WTC11 (cell line): ENCODE measurements at regions not wholly inside any gene's neighbourhood (a gene's known extent, or its start where the extent isn't known, plus 50 kb on each side); places are given as distances from the start of the nearest gene placed in this dataset.

Source experiments
- ATAC-seq: fragments of 200-7000 bp; cut with Tn5 transposase; 2 replicates; pipeline ENCODE4 v1.10.0; 2021; ENCODE audit warnings: mild to moderate bottlenecking, moderate library complexity
- CTCF ChIA-PET: fragments of 300-600 bp; sonication (Branson Sonifier 250); formaldehyde crosslinking; loops from one replicate; lab custom pipeline; 2021; ENCODE audit warnings: antibody characterized with exemption; lab: Charles Lee
- POLR2A ChIA-PET: fragments of 350-600 bp; sonication (Branson Sonifier 250); formaldehyde crosslinking; loops from one replicate; lab custom pipeline; 2021; ENCODE audit warnings: antibody characterized with exemption; lab: Charles Lee
- DNase-seq: peaks from one replicate; pipeline ENCODE4 v3.0.0; 2021; ENCODE audit warnings: low spot score
- H3K27ac Mint-ChIP-seq: 2 replicates; pipeline ENCODE4 v1.8.0; 2021; ENCODE audit warnings: mixed read lengths
- H3K27me3 Mint-ChIP-seq: 2 replicates; pipeline ENCODE4 v1.8.0; 2021; ENCODE audit warnings: low read depth, mild to moderate bottlenecking, moderate library complexity, mixed read lengths
- H3K36me3 Mint-ChIP-seq: 2 replicates; pipeline ENCODE4 v1.8.0; 2021; ENCODE audit warnings: mixed read lengths
- H3K4me1 Mint-ChIP-seq: 2 replicates; pipeline ENCODE4 v1.8.0; 2022; ENCODE audit warnings: mixed read lengths
- H3K4me3 Mint-ChIP-seq: 2 replicates; pipeline ENCODE4 v1.8.0; 2021; ENCODE audit warnings: mild to moderate bottlenecking, moderate library complexity, mixed read lengths
- H3K9me3 Mint-ChIP-seq: 2 replicates; pipeline ENCODE4 v1.8.0; 2021; ENCODE audit warnings: mixed read lengths
- ARID4B ChIP-seq: sonication (generic); formaldehyde crosslinking; IDR thresholded peaks from 2 replicates; pipeline ENCODE4 v1.8.0; 2023; ENCODE audit warnings: missing genetic modification reagents, mild to moderate bottlenecking, borderline replicate concordance
- CREM ChIP-seq: sonication (generic); formaldehyde crosslinking; IDR thresholded peaks from 2 replicates; pipeline ENCODE4 v1.8.1; 2022; ENCODE audit warnings: mild to moderate bottlenecking, missing genetic modification reagents, moderate library complexity
- E2F1 ChIP-seq: sonication (generic); formaldehyde crosslinking; IDR thresholded peaks from 2 replicates; pipeline ENCODE4 v1.8.0; 2022; ENCODE audit warnings: mild to moderate bottlenecking, missing genetic modification reagents
- E2F4 ChIP-seq: sonication (generic); formaldehyde crosslinking; IDR thresholded peaks from 2 replicates; pipeline ENCODE4 v1.8.1; 2022; ENCODE audit warnings: low read depth, mild to moderate bottlenecking, moderate library complexity, missing genetic modification reagents, borderline replicate concordance
- ELF4 ChIP-seq: sonication (generic); formaldehyde crosslinking; IDR thresholded peaks from 2 replicates; pipeline ENCODE4 v1.8.1; 2022; ENCODE audit warnings: low read depth, mild to moderate bottlenecking, moderate library complexity, missing genetic modification reagents
- EMX1 ChIP-seq: fragments of 250-450 bp; sonication (Bioruptor Pico); IDR thresholded peaks from 2 replicates; pipeline ENCODE4 v1.8.0; 2021; ENCODE audit warnings: mild to moderate bottlenecking
- ESRRA ChIP-seq: sonication (generic); formaldehyde crosslinking; IDR thresholded peaks from 2 replicates; pipeline ENCODE4 v1.8.1; 2022; ENCODE audit warnings: mild to moderate bottlenecking, missing genetic modification reagents, borderline replicate concordance
- FOXK1 ChIP-seq: sonication (generic); formaldehyde crosslinking; IDR thresholded peaks from 2 replicates; pipeline ENCODE4 v1.8.0; 2022; ENCODE audit warnings: mild to moderate bottlenecking, moderate library complexity, missing genetic modification reagents
- GABPB1 ChIP-seq: sonication (generic); formaldehyde crosslinking; IDR thresholded peaks from 2 replicates; pipeline ENCODE4 v1.8.1; 2023; ENCODE audit warnings: mild to moderate bottlenecking, missing genetic modification reagents
- HMGXB4 ChIP-seq: sonication (generic); formaldehyde crosslinking; IDR thresholded peaks from 2 replicates; pipeline ENCODE4 v1.8.1; 2023; ENCODE audit warnings: mild to moderate bottlenecking, moderate library complexity, missing genetic modification reagents
- MLX ChIP-seq: sonication (generic); formaldehyde crosslinking; IDR thresholded peaks from 2 replicates; pipeline ENCODE4 v1.8.1; 2023; ENCODE audit warnings: mild to moderate bottlenecking, missing genetic modification reagents, moderate library complexity
- NFE2L1 ChIP-seq: sonication (generic); formaldehyde crosslinking; IDR thresholded peaks from 2 replicates; pipeline ENCODE4 v1.8.1; 2023; ENCODE audit warnings: missing genetic modification reagents
- NR1H2 ChIP-seq: sonication (generic); formaldehyde crosslinking; IDR thresholded peaks from 2 replicates; pipeline ENCODE4 v1.9.0; 2021; ENCODE audit warnings: mild to moderate bottlenecking, moderate library complexity, missing genetic modification reagents
- TEAD1 ChIP-seq: sonication (generic); formaldehyde crosslinking; IDR thresholded peaks from 2 replicates; pipeline ENCODE4 v1.8.0; 2022; ENCODE audit warnings: mild to moderate bottlenecking, missing genetic modification reagents
- TEAD4 ChIP-seq: sonication (generic); formaldehyde crosslinking; IDR thresholded peaks from 2 replicates; pipeline ENCODE4 v1.8.0; 2022; ENCODE audit warnings: mild to moderate bottlenecking, missing genetic modification reagents
- USF2 ChIP-seq: sonication (generic); formaldehyde crosslinking; IDR thresholded peaks from 2 replicates; pipeline ENCODE4 v1.8.1; 2023; ENCODE audit warnings: mild to moderate bottlenecking, missing genetic modification reagents, moderate library complexity
- ZBTB21 ChIP-seq: sonication (generic); formaldehyde crosslinking; IDR thresholded peaks from 2 replicates; pipeline ENCODE4 v1.8.1; 2023; ENCODE audit warnings: mild to moderate bottlenecking, missing genetic modification reagents, borderline replicate concordance
- ZNF121 ChIP-seq: sonication (generic); formaldehyde crosslinking; IDR thresholded peaks from 2 replicates; pipeline ENCODE4 v1.8.0; 2023; ENCODE audit warnings: missing genetic modification reagents
- ZNF219 ChIP-seq: sonication (generic); formaldehyde crosslinking; IDR thresholded peaks from 2 replicates; pipeline ENCODE4 v1.8.0; 2023; ENCODE audit warnings: missing genetic modification reagents, mild to moderate bottlenecking, borderline replicate concordance
- ZNF396 ChIP-seq: fragments of 250-450 bp; sonication (Bioruptor Pico); IDR thresholded peaks from 2 replicates; pipeline ENCODE4 v1.8.0; 2021; ENCODE audit warnings: mild to moderate bottlenecking, moderate library complexity, borderline replicate concordance
- ZNF512 ChIP-seq: sonication (generic); formaldehyde crosslinking; IDR thresholded peaks from 2 replicates; pipeline ENCODE4 v1.8.1; 2022; ENCODE audit warnings: missing genetic modification reagents, borderline replicate concordance

- no peak for DNase-seq
- CTCF ChIA-PET: no interaction called here
- Mint-ChIP-seq H3K4me3 (no peak overlapping the region), H3K9me3 (no peaks in the 10 kb centered on the region), H3K4me1 (peaks cover 6% of the 10 kb centered on the region; the same call in 1 of the 2 replicates), H3K27ac (no peak overlapping the region), H3K36me3 (no peaks in the 10 kb centered on the region), H3K27me3 (no peaks in the 10 kb centered on the region)
- POLR2A ChIA-PET: no interaction called here
- TF ChIP-seq NR1H2 (CRISPR knock-in tag) (no peak), ZBTB21 (CRISPR knock-in tag) (no peak), ZNF396 (no peak), GABPB1 (CRISPR knock-in tag) (no peak), ESRRA (CRISPR knock-in tag) (no peak), ZNF512 (CRISPR knock-in tag) (no peak), E2F4 (CRISPR knock-in tag) (no peak), MLX (no peak), NFE2L1 (CRISPR knock-in tag) (no peak), CREM (no peak), ZNF219 (CRISPR knock-in tag) (no peak), ARID4B (no peak), EMX1 (no peak), ZNF121 (CRISPR knock-in tag) (no peak), TEAD4 (CRISPR knock-in tag) (no peak)
- no peak for ATAC-seq
These were observed 377.8 kb upstream of the DDX18 start for GRCh38 chr2:117436697-117437096.

GRCh38 chr2:117470311-117471095 lies 344.0 kb upstream of the DDX18 start:
- POLR2A ChIA-PET: no interaction called here
- peak; percentile 92 for ATAC-seq
- Mint-ChIP-seq H3K9me3 (peaks cover 52% of the 10 kb centered on the region), H3K27me3 (peaks cover 12% of the 10 kb centered on the region), H3K27ac (peak overlapping the region; percentile 95), H3K36me3 (peaks cover 51% of the 10 kb centered on the region), H3K4me3 (no peak overlapping the region), H3K4me1 (peaks cover 19% of the 10 kb centered on the region)
- CTCF ChIA-PET: interaction anchor here (0.6 to 4.3 kb wide), 12 partner anchors 20 to 365 kb away, joined by 3 to 32 read pairs (median 4); partner anchors contain the start of gene DDX18
- peak; percentile 71 for DNase-seq
- TF ChIP-seq ELF4 (CRISPR knock-in tag) (no peak), E2F1 (CRISPR knock-in tag) (no peak), TEAD1 (no peak), FOXK1 (CRISPR knock-in tag) (no peak), USF2 (CRISPR knock-in tag) (peak; percentile 43), HMGXB4 (CRISPR knock-in tag) (no peak)
